ENCODE measurements at regions not wholly inside any gene's neighbourhood (a gene's known extent, or its start where the extent isn't known, plus 50 kb on each side); places are given as distances from the start of the nearest gene placed in this dataset.

DNA sequence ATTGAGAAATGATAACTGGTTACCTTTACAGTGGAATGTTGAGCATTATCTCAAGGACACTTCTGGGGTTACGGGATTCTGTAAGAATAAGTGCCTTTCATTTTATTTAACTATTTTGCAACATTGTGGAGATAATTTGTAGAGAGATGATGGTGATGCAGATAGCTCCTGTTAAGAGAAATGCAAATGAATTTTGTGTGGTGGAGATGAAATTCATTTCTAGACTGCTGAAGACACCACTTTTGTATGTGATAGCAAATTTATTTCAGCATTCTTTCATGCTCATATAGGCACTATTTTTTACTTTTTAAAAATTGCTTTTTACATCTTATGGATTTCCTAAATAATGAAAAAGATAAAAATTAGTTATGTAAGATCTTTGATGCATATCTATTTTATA is 463.3 kb upstream of the CBLB start:
- 78 to 82% methylated on average over 1 of the region's 1 CpG for WGBS, 2 donors
- H3K36me3 ChIP-seq = no peaks in the 10 kb centered on the region
- H3K9me3 ChIP-seq = no peaks in the 10 kb centered on the region

GRCh38 chr3:106332884-106333283 is 464.1 kb upstream of the CBLB start:
- intact Hi-C loops (cut with DNase I) = no loop called here

More for the DNA sequence above, 463.3 kb upstream of the CBLB start:
- TF ChIP-seq POLR2A (IDR thresholded peaks at IDR 0.05) = no peak
- no peak for TF ChIP-seq CTCF (IDR thresholded peaks at IDR 0.05)
- H3K27me3 ChIP-seq = no peaks in the 10 kb centered on the region
- DNase-seq = no peak
- H3K4me1 ChIP-seq = no peaks in the 10 kb centered on the region
- intact Hi-C loops (cut with DNase I) = no loop called here
- H3K4me3 ChIP-seq (replicated peaks in 1 of 3) = no peak overlapping the region
- no peak overlapping the region for H3K27ac ChIP-seq

GRCh38 chr3:106333911-106334618 is 465.3 kb upstream of the CBLB start:
- WGBS, 2 donors = 58 to 63% methylated on average over 3 of the region's 3 CpGs
- intact Hi-C loops (cut with DNase I) = no loop called here
- TF ChIP-seq CTCF (IDR thresholded peaks at IDR 0.05) = no peak
- no peak for TF ChIP-seq POLR2A (IDR thresholded peaks at IDR 0.05)

More at GRCh38 chr3:106332884-106333283, 464.1 kb upstream of the CBLB start:
- TF ChIP-seq CTCF (IDR thresholded peaks at IDR 0.05) (no peak), POLR2A (IDR thresholded peaks at IDR 0.05) (no peak)
- Histone ChIP-seq H3K27ac (no peak overlapping the region), H3K27me3 (no peaks in the 10 kb centered on the region), H3K36me3 (no peaks in the 10 kb centered on the region), H3K4me1 (no peaks in the 10 kb centered on the region), H3K9me3 (no peaks in the 10 kb centered on the region), H3K4me3 (replicated peaks in 1 of 3) (no peak overlapping the region)
- no peak for DNase-seq
- 88 to 100% methylated on average over 2 of the region's 2 CpGs for WGBS, 2 donors

GRCh38 chr3:106336619-106337018 is 467.8 kb upstream of the CBLB start:
- H3K9me3 ChIP-seq = no peaks in the 10 kb centered on the region
- intact Hi-C loops (cut with DNase I) = no loop called here
- no peak overlapping the region for H3K4me3 ChIP-seq (replicated peaks in 1 of 3)
- no peak overlapping the region for H3K27ac ChIP-seq
- DNase-seq = no peak
- H3K27me3 ChIP-seq = no peaks in the 10 kb centered on the region
- no peak for TF ChIP-seq POLR2A (IDR thresholded peaks at IDR 0.05)
- no peak for TF ChIP-seq CTCF (IDR thresholded peaks at IDR 0.05)
- H3K4me1 ChIP-seq = no peaks in the 10 kb centered on the region
- H3K36me3 ChIP-seq = no peaks in the 10 kb centered on the region
- WGBS, 2 donors = 94 to 96% methylated on average over 2 of the region's 2 CpGs

More at GRCh38 chr3:106333911-106334618, 465.3 kb upstream of the CBLB start:
- no peaks in the 10 kb centered on the region for H3K4me1 ChIP-seq
- no peak overlapping the region for H3K27ac ChIP-seq
- no peak overlapping the region for H3K4me3 ChIP-seq (replicated peaks in 1 of 3)
- no peaks in the 10 kb centered on the region for H3K27me3 ChIP-seq
- DNase-seq = no peak
- no peaks in the 10 kb centered on the region for H3K36me3 ChIP-seq
- H3K9me3 ChIP-seq = no peaks in the 10 kb centered on the region

DNA sequence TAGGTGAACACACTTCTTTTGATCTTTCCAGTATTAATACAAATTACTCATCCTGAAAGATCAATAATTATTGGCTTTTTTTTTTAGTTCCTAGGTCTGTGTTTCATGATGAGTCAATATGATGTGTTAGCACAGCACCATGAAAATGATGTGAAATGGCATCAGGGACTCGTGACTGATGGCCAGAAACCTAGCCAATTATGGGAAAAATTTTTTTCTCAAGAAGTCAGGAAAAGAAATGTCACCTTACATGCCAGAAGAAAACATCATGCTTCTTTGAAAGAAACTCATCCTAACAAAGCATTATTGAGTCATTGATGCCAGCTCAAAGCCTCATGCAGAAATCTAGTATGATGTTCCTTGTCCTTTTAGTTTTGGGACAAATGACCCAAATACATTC is 468.3 kb upstream of the CBLB start:
- DNase-seq = no peak
- WGBS, 2 donors = 93 to 98% methylated on average over 1 of the region's 1 CpG
- Histone ChIP-seq H3K27me3 (no peaks in the 10 kb centered on the region), H3K27ac (no peak overlapping the region), H3K4me1 (no peaks in the 10 kb centered on the region), H3K36me3 (no peaks in the 10 kb centered on the region), H3K4me3 (replicated peaks in 1 of 3) (no peak overlapping the region), H3K9me3 (no peaks in the 10 kb centered on the region)
- TF ChIP-seq CTCF (IDR thresholded peaks at IDR 0.05) (no peak), POLR2A (IDR thresholded peaks at IDR 0.05) (no peak)
- intact Hi-C loops (cut with DNase I) = no loop called here
